GM18505 (cell line): ENCODE measurements at regions not wholly inside any gene's neighbourhood (a gene's known extent, or its start where the extent isn't known, plus 50 kb on each side); places are given as distances from the start of the nearest gene placed in this dataset.
"Not testable (repeated sequence)": the region's sequence is repeated elsewhere in the genome, so short reads cannot be mapped to it uniquely, and the experiment has no call there.

Source experiments
- ATAC-seq: cut with Tn5 transposase; IDR thresholded peaks from one replicate; pipeline ENCODE4 v1.9.1; 2021; ENCODE audit not compliant: unreplicated experiment
- POLR2A ChIP-seq: IDR thresholded peaks from 4 replicates; pipeline ENCODE4 v1.6.1; 2011; ENCODE audit warnings: borderline replicate concordance; ENCODE audit not compliant: insufficient read depth, insufficient read length; ENCODE audit errors: extremely low read depth

GRCh38 chr15:92833493-92834271 is 66.4 kb upstream of the CHD2 start:
- no peak for ATAC-seq
- no peak for TF ChIP-seq POLR2A

- TF ChIP-seq POLR2A, result peak; percentile 37
- peak; percentile 70 for ATAC-seq
Observed at GRCh38 chr15:92839696-92840095, 60.4 kb upstream of the CHD2 start.

GRCh38 chr15:92840149-92840548 is 60.0 kb upstream of the CHD2 start:
- ATAC-seq, result no peak
- TF ChIP-seq POLR2A, result no peak

- no peak for ATAC-seq
- no peak for TF ChIP-seq POLR2A
Observed at GRCh38 chr15:92843326-92843725, 56.8 kb upstream of the CHD2 start.

GRCh38 chr15:92843814-92844213 is 56.3 kb upstream of the CHD2 start:
- ATAC-seq, result no peak
- TF ChIP-seq POLR2A, result no peak

- no peak for TF ChIP-seq POLR2A
- ATAC-seq, result peak; percentile 70
Observed at GRCh38 chr15:92845126-92845508, 55.0 kb upstream of the CHD2 start.

- TF ChIP-seq POLR2A, result no peak
- no peak for ATAC-seq
Observed at GRCh38 chr15:92846741-92847140, 53.4 kb upstream of the CHD2 start.

GRCh38 chr15:92847841-92848240 is 52.3 kb upstream of the CHD2 start:
- no peak for ATAC-seq
- no peak for TF ChIP-seq POLR2A

- ATAC-seq, result no peak
- no peak for TF ChIP-seq POLR2A
Observed at GRCh38 chr15:92848464-92848851, 51.7 kb upstream of the CHD2 start.

GRCh38 chr15:92848852-92849598 is 51.1 kb upstream of the CHD2 start:
- ATAC-seq, result no peak
- peak; percentile 22 for TF ChIP-seq POLR2A

GRCh38 chr15:92850218-92850617 is 49.9 kb upstream of the CHD2 start:
- ATAC-seq, result not testable (repeated sequence)
